ENCODE measurements at regions not wholly inside any gene's neighbourhood (a gene's known extent, or its start where the extent isn't known, plus 50 kb on each side); places are given as distances from the start of the nearest gene placed in this dataset.

DNA sequence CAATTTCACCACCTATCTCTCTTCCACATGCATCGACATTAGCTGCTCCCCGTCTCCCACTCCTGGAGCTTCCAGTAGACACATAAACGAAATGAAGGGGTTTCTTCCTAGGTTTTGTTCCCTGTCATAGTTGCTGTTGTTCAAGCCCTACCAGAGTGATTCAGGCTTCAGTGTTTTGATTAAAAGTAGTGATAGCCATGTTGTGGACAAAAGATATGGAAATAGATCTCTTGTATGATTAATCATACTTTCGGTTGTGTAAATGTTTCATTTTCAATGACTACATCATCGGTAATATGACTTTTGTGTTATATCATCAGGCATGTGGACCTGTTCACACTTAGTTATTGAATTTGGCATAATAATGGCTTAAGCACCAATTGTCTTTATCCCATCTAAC is 96.5 kb upstream of the KLF3 start:
- no peak for DNase-seq

DNA sequence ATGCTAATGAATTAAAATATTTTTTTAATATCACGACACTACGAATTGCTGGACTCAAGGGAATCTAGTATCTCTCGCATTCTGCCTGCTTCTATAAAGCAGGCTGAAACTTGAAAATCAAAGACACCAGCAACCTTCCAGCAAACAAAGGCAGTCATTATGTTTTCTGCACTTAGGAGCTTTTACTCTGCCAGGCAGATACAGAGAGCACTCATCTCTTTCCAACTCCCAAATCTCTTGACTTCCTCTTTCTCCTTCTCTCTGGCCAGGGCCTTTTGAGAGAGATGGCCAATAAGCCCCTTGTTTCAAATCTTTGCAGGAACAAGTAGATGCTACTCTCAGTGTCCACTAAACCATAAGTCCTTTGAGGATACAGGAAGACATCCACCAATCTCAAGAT is 95.2 kb upstream of the KLF3 start:
- no peak for DNase-seq

DNA sequence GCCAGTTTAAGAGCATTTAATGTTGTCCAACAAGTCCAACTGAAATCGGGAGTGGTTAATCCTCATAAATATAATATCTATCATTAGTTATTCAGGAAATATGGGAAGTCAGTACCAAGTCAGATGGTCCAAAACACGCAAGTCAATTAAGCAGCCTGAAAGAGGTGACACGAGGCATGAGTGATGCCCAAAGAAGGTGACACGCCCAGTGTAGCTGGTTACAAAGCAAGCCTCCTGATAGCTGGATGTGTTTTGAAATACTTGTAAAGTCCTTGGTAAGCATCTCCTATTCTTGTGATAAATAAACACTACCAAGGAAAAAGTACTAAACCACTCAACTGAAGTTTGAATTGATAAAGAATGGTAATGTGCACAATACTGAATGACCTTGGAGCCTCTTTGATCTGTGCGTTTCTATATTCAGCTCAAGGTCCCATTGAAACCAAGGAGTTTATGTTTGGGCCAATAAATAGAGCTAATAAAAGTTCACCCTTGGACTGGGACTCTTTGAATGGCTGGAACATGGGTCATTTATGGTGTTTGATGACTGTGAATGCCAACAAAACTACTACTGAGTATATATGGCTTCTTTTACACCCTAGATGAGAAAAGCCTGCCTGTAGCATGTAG is 93.2 kb upstream of the KLF3 start:
- no peak for DNase-seq

DNA sequence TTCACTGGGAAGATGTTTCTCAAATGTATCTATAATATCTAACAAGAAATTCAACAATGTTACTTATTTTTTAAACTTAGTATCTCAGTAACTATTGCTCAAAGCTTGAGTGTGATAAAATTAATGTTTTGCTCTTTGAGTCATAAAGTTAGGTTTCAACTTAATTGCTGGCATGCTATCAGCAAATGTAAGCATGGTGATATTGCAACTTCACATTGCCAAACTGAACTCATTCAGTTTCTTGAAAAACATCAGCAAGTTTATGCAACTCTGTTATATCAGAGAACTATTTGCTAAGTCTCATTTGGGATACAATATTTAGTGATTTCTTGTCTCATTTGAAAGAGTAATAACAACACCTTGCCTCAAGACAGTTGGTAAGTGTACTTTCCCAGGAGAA is 91.2 kb upstream of the KLF3 start:
- DNase-seq: no peak

DNA sequence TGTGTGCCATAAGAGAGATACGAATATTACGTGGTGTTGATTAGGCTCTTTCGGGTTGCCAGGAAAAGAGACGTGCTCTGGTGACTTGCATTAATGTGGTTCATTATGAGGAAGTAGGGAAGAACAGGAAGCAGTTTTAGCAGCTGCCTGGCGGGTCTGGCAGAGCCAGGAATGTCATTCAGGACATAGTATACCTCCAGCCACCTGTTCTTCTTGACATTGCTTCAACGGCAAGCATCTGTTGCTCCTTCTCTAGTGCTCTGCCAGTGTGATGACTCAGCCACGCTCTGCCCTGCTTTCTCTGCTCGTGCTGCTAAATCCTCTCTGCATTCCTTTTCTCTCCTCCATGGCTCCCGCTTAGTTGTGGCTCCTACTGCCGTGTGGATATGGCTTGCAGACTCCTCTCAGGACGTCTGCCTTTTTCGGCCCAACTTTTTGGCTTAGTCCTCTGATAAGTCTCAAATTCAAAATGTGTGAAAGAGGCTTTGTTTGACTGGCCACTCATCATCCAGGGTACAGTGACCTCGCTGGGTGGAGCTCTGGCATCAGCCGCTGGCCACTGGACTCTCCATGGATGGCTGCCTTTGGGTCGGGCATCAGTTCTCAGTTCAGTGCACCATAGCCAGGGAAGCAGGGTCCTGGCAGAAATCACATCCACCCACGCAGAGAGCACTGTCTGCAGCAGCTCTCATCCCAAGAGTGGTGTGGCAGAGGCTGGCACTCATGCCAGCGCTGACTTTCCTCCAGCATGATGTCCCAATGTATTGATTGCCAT is 89.3 kb upstream of the KLF3 start:
- no peak for DNase-seq

DNA sequence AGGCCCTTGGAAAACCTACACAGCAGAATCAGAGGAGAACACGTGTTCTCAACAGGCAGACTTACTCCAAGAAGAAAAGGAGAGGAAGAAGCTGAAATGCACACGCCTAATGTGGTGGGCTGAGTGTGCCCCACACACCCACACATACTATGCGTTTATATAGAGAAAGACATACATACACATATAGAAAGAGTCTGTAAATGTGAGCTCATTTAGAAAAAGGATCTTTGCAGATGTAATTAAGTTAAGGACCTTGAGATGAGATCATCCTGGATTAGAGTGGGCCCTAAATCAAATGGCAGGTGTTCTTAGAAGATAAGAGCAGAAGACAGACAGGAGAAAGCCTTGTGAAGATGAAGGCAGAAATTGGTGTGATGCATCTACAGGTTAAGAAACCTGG is 87.2 kb upstream of the KLF3 start:
- DNase-seq: peak; percentile 54

DNA sequence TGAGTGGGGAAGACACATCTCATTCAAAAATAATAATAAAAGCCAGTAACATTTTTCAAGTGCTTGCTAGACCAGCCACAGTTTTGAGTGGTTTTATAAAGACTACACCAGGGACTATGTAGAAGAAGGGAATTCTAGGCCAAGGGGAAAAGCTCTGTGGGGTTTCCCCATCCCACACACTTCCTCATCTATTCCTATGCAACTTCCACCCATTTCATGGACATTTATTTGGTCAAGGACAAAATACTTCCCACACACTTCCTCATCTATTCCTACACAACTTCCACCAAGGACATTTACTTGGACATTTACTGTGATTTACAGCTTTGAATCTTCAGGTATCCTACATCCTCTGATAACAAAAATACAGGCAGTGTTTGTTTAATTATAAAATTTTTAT is 86.5 kb upstream of the KLF3 start:
- DNase-seq: no peak

DNA sequence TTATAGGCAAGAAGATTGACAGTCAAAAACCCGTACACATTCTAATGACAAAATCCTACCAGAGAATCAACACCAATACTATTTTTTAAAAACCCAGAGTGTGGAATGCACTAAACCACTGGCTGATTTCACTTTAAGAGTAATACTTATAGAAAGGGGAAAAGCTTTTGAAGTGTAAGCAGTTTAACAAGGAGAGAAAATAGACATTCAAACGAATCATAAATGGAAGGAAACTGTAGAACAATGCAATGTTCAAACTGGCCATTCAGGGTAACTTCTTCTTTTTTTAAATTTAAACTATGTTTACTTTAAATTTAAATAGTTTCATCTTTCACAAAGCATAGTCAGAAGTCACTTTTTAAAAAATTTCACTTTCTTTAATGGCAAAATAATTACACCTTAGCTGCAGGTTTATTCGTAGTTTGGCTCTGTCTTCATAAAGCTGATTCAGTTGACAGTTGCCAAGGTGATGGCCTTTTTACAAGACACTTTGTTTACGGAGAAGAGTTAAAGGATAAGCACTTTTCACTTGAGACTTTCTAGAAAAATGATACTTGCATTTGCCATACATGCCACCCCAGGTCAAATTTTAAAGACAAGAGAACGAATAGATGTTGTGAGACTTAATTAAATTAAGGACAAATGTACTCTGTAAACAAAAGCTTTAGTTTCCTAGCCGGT is 82.4 kb upstream of the KLF3 start:
- DNase-seq: no peak

DNA sequence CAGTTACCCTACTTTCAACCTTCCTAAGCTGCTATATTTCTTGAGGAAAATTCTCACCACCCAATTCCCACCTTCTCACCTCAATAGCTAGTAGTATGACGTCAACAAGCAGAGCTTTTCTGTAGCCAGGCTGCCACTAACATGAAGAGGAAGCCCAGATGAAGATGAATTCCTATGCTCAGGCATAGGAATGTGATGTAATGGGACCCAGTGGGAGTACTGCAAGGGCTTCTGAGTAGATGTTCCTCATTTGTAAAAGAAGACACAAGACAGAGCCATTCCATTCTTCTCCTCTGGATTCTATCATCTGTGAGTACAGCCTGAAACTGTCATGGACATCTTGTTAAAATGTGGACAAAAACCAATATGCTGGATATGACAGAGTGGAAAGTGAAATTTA is 81.6 kb upstream of the KLF3 start:
- no peak for DNase-seq

DNA sequence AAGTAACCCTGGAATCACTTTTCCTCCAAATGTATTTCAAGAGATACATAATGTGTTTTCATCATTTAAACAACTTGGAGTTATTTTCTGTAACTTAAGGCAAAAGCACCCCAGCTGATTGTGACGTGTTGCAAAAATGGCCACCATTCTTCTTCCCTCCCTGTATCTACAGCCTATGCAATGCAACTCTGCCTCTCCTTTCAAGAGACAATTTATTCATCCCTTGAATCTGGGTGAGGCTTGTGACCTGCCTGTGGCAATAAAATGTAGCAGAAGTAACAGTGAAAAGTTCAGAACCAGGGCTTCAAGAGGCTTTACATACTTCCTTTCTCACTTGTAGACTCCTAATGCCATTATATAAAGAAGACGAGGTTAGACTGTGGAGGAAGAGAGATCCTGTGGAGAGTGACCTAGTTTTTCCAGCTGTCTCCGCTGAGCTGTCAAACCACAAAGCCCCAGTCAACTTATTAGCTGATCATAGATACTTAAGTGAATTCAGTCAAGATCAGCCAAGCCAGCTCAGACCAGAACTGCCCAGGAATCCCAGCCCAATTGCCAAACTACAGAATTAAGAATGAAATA is 81.0 kb upstream of the KLF3 start:
- peak; percentile 3 for DNase-seq

DNA sequence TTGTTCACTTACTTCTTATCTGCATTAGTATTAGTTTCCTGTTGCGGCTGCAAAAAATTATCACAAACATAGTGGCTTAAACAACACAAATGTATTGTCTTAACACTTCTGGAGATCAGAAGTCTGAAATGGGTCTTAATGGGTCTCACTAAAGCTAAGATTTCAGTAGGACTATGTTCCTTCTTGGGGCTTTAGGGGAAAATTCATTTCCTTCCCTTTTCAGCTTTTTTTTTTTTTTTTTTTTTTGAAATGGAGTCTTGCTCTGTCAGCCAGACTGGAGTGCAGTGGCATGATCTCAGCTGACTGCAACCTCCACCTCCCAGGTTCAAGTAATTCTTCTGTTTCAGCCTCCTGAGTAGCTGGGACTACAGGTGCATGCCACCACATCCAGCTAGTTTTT is 78.1 kb upstream of the KLF3 start:
- DNase-seq: no peak

DNA sequence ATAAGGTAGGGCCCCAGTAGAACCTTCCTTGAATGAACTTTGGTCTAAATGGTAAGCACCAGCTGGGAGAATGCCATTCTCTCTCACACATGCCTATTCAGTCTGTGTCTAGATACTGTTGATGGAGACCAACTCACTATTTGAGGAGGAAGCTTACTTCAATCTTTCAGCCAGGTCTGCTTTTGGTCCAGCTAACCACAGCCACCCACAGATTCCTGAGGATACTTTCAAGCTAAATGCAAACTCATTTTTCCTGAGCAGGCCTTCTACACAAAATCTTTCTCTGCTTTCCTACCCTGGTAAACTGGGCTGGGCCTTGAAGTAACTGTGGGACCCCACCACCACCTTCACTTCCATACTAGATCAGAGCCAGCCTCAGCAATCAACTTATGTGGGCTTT is 76.9 kb upstream of the KLF3 start:
- no peak for DNase-seq

DNA sequence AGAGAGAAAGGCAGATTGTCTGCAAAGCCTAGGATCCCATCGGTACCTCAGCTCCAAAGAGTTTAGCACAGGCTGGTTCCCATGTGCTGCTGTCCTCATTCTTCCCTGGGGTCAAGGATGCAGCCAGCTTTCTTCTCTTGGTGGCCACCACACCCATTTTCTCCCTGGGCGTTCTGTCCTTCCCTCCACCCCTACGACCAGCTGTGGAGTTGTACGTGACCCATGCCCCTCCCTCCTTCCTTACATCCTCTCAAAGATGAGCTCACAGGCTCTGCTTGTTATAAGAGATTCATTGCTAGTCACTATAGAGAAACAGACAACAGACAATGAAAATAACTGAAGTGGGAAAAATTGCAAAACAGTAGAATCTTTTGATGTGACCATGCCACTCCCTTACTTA is 74.0 kb upstream of the KLF3 start:
- no peak for DNase-seq

DNA sequence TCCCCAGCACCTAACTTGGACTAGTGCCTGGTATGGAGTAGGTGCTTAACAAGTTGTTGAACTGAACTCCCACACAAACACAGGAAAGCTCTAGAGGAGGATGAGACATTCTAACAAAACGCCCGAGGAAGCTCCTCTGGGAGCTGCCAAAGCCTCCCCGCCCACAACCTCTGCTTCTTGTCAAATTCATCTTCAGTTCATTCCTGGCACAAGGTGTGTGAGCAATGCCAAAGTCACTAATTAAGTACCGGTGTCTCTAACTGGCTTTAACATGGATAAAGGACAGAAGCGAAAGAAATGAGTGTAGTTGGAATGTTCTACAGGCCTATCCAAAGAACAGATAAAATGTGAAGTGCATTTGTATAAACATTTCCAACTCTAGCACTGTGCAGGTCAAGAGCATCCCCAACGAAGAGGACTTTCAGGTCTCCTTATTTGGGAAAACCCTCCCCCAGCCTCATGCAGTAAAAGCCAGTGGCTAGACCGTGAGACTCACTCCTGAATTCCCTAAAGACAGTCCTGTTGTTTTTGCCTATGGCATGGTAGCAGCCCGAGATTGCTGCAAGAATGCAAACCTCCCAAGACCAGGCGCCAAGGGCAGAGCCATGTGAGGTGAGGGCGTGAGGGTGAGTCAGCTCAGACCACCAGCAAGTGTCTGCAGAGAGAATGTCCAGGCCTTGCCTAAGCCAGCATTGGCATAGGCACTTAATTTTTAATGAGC is 72.2 kb upstream of the KLF3 start:
- DNase-seq: no peak

DNA sequence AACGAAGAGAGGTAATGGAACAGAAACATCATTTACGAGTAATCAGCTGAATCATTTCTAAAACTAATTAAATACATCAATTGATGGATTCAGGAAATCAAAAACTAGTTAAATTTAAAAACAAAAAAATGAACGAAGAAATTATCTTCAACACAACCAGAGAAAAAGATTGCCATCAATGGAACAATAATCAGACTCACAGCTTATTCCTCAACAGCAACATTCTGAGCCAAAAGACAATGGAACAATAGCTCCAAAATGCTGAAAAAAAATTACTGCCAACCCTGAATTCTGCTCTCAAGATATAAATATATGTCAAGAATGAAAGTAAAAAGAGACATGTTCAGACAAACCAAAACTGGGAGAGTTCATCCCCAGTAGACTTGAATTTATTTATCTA is 65.5 kb upstream of the KLF3 start:
- DNase-seq: no peak

DNA sequence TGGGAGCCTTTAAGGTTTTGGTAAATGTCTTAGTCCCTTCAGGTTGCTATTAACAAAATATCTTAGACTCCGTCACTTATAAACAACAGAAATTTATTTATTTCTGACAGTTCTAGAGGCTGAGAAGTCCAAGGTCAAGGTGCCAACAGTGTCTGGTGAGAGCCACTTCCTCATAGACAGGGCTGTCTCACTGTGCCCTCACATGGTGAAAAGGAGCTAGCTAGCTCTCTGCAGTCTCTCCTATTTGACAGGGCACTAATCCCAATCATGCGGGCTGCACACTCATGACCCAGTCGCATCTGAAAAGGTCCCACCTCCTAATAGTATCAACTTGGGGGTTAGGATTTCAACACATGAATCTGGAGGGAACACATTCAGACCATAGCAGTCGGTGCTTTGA is 63.4 kb upstream of the KLF3 start:
- DNase-seq: no peak

DNA sequence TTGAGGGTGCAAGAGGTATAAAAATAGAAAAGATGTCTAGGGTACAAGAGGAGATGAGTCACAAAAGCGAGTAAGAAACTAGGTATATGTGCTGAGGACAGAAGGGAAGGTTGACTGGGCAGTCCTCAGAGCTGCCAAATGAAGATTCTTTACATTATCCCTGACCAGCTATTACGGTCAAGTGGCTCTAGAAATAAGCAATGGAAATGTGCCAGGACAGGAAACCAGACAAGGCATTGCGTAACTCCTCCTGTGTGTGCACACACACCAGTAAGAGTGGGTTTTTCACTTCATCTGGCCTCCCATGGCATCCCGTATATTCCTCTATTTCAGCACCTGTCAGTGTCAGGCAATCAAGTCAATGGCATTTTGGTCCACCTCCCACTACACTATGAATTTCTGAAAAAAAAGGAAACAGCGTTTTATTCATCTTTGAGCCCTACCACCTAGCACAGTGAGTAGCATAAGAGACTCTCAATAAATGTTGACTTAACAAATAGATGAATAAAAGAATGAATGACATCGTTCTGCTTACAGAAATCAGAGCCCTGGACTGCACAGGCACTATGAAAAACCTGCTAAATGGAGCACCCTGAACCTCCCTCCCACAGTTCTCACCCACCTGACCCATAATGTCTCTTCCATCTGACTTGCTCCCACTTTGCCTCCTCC is 62.6 kb upstream of the KLF3 start:
- DNase-seq: no peak

DNA sequence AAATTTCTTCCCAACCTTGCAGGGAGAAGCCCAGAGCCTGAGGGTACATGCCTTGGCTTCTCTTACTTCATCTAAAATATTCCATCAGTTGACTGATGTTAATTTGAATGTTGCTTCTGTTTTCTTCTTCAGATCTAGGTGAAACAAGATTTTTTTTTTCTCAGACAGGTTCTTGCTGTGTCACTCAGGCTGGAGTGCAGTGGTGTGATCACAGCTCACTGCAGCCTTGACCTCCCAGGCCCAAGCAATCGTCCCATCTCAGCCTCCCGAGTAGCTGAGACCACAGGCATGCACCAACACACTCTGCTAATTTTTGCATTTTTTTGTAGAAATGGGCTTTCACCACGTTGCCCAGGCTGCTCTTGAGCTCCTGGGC is 62.1 kb upstream of the KLF3 start:
- DNase-seq: no peak

DNA sequence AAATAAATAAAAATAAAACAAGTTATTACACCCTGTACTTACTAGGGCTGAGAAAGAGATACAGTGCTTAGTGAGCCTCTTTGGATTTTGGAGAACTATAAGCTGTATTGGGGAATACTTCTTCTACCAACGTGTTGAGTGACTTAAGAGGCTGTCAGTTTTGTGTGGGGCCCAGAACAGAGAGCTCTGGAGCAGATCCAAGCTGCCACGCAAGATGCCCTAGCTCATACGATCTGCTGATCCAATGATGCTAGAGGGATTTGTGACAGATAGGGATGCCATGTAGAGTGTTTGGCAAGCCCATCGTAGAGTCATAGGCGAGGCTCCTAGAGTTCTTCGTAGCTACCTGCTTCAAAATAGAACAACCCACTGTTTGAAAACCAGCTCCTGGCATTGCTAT is 60.3 kb upstream of the KLF3 start:
- no peak for DNase-seq

DNA sequence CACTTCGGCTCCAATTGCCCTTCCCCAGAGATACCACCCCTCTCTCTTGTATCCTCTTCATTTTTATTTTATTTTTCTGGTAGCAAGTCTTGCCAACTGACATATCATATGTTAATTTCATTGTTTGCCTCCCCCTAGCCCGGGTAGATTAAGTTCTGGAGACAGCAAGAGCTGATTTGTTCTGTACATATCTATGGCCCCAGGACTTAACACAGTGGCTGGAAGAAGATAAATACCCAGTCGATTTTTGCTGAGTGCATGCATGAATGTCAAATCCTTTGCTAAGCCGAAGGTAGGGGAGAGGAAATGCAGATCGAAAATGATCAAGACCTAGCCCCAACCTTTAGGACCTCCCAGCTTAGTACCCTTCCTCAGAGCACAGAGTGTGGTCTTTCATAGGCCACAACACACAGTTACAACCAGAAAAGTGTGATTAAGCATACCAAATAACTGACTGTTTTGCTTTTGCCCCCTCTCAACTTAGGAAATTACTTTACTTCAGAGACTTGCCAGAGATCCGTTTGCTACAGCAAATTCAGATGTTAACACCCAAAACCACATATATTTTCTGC is 58.7 kb upstream of the KLF3 start:
- DNase-seq: no peak

DNA sequence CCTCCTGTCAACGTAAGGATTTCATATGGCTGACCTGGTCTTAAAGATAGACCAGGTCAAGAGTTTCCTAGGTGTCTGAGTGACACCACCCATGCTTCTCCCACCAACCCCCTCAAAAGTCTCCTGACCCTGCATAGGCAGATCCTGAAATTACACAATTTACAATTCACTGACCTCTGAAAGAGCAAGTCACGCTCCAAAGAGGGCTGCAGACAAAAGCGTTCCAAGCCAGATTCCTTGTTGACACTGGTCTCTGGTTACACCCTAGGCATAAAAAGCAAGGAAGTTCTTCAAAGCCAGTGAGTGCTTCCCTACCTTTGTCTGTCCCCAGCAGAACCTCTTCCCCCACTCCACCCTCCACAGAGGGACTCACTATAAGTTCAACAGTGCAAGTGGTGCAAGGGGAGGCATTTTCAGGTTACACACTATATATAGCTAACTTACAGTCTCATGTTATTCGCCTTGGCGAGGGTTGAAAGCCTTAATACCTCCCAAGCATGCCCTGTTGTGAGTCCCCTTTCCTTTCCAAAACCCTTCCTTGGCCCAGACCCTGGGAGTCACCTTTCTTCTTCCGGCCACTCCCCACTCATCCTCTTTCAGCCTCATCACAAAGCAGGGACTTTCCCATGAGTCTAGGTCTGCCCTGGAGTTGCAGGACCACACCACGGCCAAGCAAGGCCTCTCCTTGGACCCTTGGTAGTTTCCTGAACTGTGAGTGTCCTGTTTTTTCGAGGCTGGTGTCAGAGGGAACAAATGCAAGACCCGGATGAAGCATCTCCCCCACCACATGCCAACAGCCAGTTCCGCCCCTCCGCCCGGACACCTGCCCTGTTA is 58.0 kb upstream of the KLF3 start:
- no peak for DNase-seq

DNA sequence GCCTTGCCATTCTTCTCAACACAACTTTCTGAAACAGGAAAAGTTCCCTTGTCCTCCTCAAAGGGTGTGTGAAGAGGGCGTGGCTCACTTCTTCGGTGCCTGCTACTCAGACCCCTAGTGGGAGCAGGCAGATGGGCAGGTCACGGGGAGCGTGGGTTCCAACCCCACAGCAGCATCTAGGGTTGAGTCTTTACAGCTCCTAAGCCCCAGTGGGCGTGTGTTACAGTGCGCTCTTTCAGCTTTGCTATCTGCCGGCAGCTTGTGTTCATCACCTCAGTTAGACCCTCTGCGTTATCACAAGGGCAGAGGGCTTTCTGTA is 57.5 kb upstream of the KLF3 start:
- DNase-seq: no peak

All from NCI-H82 (cell line).